HFFc6 (cell line): ENCODE measurements at regions not wholly inside any gene's neighbourhood (a gene's known extent, or its start where the extent isn't known, plus 50 kb on each side); places are given as distances from the start of the nearest gene placed in this dataset.
A peak's percentile ranks its signal among the peaks of the same experiment; 100 is the strongest.

Source experiments
- DNase-seq: peaks from one replicate; pipeline ENCODE4 v3.0.0-alpha.2; 2018
- H3K27ac Mint-ChIP-seq: 2 replicates; pipeline ENCODE4 v1.8.0; 2020; ENCODE audit warnings: mild to moderate bottlenecking, mixed read lengths
- H3K27me3 Mint-ChIP-seq: 2 replicates; pipeline ENCODE4 v1.8.0; 2021; ENCODE audit warnings: mild to moderate bottlenecking, moderate library complexity, mixed read lengths; ENCODE audit not compliant: insufficient read depth
- H3K36me3 Mint-ChIP-seq: 2 replicates; pipeline ENCODE4 v1.8.0; 2021; ENCODE audit warnings: low read depth, mixed read lengths
- H3K4me1 Mint-ChIP-seq: 2 replicates; pipeline ENCODE4 v1.8.0; 2020; ENCODE audit warnings: low read depth, mixed read lengths
- H3K4me3 Mint-ChIP-seq: 2 replicates; pipeline ENCODE4 v1.8.0; 2020; ENCODE audit warnings: mild to moderate bottlenecking, moderate library complexity, mixed read lengths
- H3K9me3 Mint-ChIP-seq: 2 replicates; pipeline ENCODE4 v1.8.0; 2020; ENCODE audit warnings: mild to moderate bottlenecking, mixed read lengths
- TF ChIP-seq, protein P1 (sequence below): fragments of 200-600 bp; sonication (generic); IDR thresholded peaks from 2 replicates; pipeline ENCODE4 v1.5.0; 2021; ENCODE audit warnings: antibody characterized with exemption, mild to moderate bottlenecking

DNA sequence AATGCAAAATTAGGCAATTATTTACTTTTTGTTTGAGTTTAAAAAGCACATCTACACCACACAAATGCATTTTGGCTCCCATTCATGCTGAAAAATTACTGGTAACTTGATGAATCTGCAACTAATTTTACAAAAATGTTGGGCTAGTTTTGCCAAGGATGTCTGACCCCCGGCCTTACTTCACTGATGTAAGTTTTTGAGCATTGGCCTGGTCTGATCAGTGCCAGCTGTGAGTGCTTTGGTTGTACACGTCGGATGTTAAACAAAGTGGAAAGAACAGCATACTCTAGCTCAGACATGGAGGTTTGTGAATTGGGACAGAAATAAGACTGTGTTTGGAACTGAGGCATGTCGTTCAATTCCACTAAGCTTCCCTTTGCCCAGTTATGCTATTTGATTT, 1044.2 kb downstream of the TLE4 start:
- TF ChIP-seq, protein P1, sequence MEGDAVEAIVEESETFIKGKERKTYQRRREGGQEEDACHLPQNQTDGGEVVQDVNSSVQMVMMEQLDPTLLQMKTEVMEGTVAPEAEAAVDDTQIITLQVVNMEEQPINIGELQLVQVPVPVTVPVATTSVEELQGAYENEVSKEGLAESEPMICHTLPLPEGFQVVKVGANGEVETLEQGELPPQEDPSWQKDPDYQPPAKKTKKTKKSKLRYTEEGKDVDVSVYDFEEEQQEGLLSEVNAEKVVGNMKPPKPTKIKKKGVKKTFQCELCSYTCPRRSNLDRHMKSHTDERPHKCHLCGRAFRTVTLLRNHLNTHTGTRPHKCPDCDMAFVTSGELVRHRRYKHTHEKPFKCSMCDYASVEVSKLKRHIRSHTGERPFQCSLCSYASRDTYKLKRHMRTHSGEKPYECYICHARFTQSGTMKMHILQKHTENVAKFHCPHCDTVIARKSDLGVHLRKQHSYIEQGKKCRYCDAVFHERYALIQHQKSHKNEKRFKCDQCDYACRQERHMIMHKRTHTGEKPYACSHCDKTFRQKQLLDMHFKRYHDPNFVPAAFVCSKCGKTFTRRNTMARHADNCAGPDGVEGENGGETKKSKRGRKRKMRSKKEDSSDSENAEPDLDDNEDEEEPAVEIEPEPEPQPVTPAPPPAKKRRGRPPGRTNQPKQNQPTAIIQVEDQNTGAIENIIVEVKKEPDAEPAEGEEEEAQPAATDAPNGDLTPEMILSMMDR, result no peak
- Mint-ChIP-seq H3K4me1 (no peaks in the 10 kb centered on the region), H3K27me3 (no peaks in the 10 kb centered on the region), H3K27ac (no peak overlapping the region), H3K9me3 (peaks cover 14% of the 10 kb centered on the region), H3K4me3 (no peak overlapping the region), H3K36me3 (no peaks in the 10 kb centered on the region)
- DNase-seq, result no peak

DNA sequence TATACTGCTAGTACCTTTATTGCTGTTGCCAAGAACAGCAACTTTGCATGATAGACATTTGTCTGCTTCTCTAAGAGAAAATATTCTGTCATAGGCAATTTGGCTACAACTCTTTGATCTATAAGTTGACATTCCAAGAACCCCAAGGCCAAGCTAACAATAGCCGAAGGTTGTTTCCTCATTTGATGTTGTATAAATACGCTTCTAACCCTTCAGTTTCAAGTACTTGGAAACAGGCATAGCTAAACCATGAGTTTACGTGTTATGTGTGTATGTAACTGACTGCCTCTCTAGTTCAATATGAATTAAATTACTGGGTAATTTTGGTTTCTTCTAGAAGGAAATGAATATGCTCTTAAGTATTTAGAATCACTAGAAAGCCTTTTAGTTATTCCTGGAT, 1034.0 kb downstream of the TLE4 start:
- DNase-seq, result no peak
- Mint-ChIP-seq H3K36me3 (no peaks in the 10 kb centered on the region), H3K27ac (no peak overlapping the region), H3K4me3 (no peak overlapping the region), H3K9me3 (peaks cover 29% of the 10 kb centered on the region), H3K4me1 (no peaks in the 10 kb centered on the region), H3K27me3 (no peaks in the 10 kb centered on the region)
- TF ChIP-seq, protein P1, result no peak

DNA sequence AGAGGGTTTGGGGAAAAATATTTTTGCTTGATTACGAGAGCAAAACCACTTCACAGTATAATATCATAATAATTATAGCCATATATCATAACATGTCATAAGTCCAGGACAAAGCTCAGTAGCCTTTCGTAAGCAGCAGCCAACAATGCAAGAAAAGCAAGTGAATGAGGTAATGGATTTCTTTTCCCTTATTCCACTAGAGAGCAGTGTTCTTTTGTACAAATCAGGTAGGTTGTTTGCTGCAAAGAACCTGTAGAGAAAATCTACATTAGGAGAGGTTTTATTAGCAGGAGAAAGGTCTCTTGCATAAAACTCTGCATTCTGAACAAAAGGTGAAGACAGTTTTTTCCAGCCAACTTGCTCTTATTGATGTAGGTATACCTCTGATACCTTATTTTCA, 1033.4 kb downstream of the TLE4 start:
- no peak for DNase-seq
- H3K27me3 Mint-ChIP-seq, result no peaks in the 10 kb centered on the region
- H3K27ac Mint-ChIP-seq, result no peak overlapping the region
- H3K4me3 Mint-ChIP-seq, result no peak overlapping the region
- H3K9me3 Mint-ChIP-seq, result peaks cover 26% of the 10 kb centered on the region
- TF ChIP-seq, protein P1, result peak; percentile 29; the same call in 1 of the 2 replicates
- H3K36me3 Mint-ChIP-seq, result no peaks in the 10 kb centered on the region
- H3K4me1 Mint-ChIP-seq, result no peaks in the 10 kb centered on the region

DNA sequence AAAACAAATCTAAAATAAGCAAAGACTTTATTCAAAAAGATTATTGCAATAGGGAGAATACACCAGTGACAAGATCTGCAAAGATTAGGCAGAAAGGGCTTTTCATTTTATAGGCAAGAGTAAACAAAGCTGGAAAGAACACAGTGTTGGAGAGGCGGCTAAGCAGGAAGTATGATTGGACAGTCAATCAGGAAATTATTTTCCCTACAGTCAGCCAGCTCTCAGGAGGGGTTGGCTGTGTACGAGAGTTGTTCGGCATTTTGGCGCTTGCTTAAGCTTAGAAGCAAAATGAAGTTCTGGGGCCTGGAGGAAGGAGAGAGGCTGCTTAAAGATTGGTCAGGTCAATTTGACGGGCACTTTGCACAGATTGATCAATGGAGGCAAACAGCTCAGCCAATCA, 1030.5 kb downstream of the TLE4 start:
- H3K36me3 Mint-ChIP-seq, result no peaks in the 10 kb centered on the region
- DNase-seq, result no peak
- H3K9me3 Mint-ChIP-seq, result peaks cover 17% of the 10 kb centered on the region
- no peaks in the 10 kb centered on the region for H3K4me1 Mint-ChIP-seq
- no peak overlapping the region for H3K27ac Mint-ChIP-seq
- no peaks in the 10 kb centered on the region for H3K27me3 Mint-ChIP-seq
- TF ChIP-seq, protein P1, result no peak
- no peak overlapping the region for H3K4me3 Mint-ChIP-seq

DNA sequence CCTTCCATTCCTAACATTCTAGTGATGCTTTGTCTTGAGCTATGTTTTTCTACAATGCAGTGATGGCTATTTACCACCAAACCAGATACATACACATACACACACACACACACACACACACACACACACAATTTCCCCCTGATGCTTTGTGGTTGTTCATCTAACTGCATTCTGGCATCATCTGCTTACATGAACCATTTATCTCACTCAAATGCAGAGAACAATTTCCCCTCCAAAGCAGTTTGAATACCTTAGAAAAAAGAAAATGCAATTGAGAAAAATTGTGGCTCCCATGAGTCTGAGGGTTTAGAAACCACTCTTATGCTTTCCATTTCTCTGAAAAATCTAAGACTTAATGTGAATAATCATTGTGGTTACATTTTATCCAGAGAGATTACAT, 1024.8 kb downstream of the TLE4 start:
- no peak for DNase-seq
- TF ChIP-seq, protein P1, result no peak
- Mint-ChIP-seq H3K9me3 (peaks cover 15% of the 10 kb centered on the region), H3K36me3 (no peaks in the 10 kb centered on the region), H3K27ac (no peak overlapping the region), H3K4me1 (no peaks in the 10 kb centered on the region), H3K4me3 (no peak overlapping the region), H3K27me3 (no peaks in the 10 kb centered on the region)

- no peak for DNase-seq
- H3K27ac Mint-ChIP-seq, result no peak overlapping the region
- no peaks in the 10 kb centered on the region for H3K4me1 Mint-ChIP-seq
- H3K36me3 Mint-ChIP-seq, result no peaks in the 10 kb centered on the region
- H3K4me3 Mint-ChIP-seq, result no peak overlapping the region
- no peaks in the 10 kb centered on the region for H3K27me3 Mint-ChIP-seq
- peaks cover 7% of the 10 kb centered on the region for H3K9me3 Mint-ChIP-seq
- TF ChIP-seq, protein P1, result no peak
These were observed 1023.4 kb downstream of the TLE4 start for GRCh38 chr9:80595192-80595591.
